H4 (cell line): ENCODE measurements at regions not wholly inside any gene's neighbourhood (a gene's known extent, or its start where the extent isn't known, plus 50 kb on each side); places are given as distances from the start of the nearest gene placed in this dataset.
A peak's percentile ranks its signal among the peaks of the same experiment; 100 is the strongest.
"Not testable (repeated sequence)": the region's sequence is repeated elsewhere in the genome, so short reads cannot be mapped to it uniquely, and the experiment has no call there.

Source experiments
- DNase-seq: peaks from one replicate; pipeline ENCODE4 v3.0.0-alpha.2; 2015; ENCODE audit warnings: low spot score

DNA sequence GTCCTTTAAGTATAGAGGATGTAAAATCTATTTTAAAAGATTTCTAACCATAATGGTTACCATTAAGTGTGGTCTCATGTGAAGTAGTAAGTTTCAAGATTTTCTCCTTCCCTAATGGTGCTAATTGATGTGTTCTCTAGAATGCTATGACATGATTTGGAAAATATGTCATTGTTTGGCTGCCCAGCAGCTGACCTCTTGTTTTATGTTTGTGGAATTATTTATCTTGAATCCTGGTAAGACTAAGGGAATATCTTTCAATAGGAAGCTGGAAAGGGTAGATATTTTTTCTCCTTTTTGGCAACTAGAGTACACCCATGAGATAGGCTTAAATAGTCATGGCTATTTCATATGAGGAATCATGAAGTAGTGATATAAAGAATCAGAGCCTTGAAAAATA lies 139.8 kb upstream of the CHODL start:
- DNase-seq = no peak

DNA sequence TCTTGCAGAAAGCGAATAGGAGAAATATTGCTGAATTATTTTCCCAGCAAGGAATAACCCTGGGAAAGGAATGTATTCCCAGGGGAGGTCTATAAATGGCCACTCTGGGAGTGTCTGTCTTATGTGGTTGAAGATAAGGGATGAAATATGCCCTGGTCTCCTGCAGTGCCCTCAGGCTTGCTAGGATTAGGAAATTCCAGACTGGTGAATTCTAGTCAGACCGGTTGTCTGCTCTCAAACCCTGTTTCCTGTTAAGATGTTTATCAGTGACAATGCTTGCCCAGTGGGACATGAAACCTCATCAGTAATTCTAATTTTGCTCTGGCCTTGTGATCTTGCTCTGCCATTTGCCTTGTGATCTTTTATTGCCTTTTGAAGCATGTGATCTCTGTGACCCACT lies 148.2 kb upstream of the CHODL start:
- DNase-seq = not testable (repeated sequence)

DNA sequence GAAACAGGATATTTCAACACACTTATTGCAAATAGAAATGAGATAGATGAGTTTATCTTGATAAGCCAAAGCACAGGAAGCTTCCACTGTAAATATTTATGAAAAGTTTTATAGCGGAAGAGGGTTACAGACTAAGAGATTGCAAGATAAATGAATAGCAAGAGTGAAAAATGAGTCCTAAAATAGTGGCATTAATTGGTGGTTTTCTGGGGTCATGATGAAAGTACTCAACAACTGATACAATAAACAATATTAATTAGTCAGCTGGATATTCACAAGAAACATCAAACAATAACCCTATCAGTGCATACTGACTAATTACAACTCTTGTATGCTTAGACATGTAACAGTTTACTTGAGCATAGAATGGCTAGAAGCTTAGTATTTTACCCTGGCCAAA lies 154.8 kb upstream of the CHODL start:
- no peak for DNase-seq

DNA sequence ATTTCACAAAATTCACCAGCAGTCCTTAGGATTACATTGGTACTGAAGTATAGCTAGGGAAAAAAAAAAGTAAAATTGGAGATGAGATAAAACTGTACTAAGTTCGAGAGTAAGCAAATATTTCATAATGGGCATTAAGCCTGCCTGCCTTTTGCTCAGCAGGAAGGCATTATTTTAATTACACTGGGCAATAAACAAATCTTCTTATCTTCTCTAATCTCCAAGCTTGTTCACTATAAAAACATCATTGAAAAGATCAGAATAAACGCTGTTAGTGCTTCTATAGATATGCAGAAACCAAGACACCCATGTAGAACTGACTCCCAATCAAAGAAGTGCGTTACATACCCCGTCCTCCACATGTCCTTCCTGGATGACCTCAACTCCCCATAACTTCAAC lies 174.2 kb upstream of the CHODL start:
- DNase-seq = no peak

- no peak for DNase-seq
Measured at GRCh38 chr21:18069875-18070274, 174.8 kb upstream of the CHODL start.

DNA sequence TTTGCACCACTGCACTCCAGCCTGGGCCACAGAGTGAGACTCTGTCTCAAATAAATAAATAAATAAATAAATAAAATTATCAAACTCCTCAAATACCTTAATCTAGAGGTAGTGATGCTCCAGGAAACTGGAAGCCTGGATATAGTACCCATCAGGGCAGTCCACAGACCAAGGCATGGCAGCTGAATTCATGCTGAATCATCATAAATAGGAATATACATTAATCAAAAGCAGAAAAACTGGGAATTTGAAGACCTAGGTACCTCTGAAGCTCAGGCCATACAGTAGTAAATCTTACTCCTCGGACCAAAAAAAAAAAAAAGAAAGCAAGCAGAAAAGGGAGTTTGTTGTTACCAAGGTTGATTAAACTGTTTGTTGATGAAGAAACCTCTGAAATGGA lies 184.2 kb upstream of the CHODL start:
- no peak for DNase-seq

DNA sequence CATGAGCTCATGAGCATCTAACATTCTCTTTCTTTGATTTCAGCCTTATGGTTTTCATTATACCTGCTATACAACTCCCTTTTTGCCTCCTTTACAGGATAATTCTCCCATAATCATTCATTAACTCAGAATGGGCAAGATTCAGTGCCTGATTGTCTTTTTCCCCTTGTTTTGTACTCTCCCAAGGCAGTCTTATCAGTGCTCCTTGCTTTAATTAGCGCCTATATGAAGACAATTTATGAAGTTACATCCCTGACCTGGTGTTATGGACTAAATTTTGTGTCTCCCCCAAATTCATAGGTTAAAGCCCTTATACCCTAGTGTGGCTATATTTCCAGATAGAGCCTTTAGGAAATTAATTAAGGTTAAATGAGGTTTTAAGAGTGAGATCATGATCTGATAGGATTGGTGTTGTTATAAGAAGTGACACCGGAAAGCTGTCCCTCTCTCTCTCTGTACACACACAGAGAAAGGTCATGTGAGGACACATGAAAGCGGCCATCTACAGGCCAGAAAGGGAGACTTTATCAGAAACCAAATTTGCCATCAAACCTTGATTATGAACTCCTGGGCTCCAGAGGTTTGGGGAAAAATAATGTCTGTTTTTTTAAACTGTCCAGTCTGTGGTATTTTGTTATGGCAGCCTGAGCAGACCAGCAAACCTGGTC lies 185.8 kb upstream of the CHODL start:
- no peak for DNase-seq

- DNase-seq = no peak
Measured at GRCh38 chr21:18053151-18053550, 191.5 kb upstream of the CHODL start.

DNA sequence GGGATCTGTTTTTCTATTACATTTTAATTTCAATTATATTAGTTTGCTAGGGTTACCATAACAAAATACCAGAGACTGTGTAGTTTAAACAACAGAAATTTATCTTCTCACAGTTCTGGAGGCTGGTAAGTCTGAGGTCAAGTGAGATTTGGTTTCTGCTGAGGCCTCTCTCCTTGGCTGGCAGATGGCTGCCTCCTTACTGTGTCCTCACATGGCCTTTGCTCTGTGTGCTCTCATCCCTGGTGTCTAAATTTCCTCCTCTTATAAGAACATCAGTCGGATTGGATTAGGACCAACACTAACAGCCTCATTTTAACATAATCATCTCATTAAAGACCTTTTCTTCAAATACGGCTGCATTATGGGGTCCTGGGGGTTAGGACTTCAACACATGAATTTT lies 195.2 kb upstream of the CHODL start:
- DNase-seq = no peak

GRCh38 chr21:18041012-18041411 lies 203.6 kb upstream of the CHODL start:
- DNase-seq = peak; percentile 44

GRCh38 chr21:18030248-18030647 lies 211.1 kb upstream of the C21orf91 start:
- peak; percentile 16 for DNase-seq

- no peak for DNase-seq
Measured at GRCh38 chr21:18026359-18026758, 207.2 kb upstream of the C21orf91 start.

GRCh38 chr21:18023711-18024110 lies 204.6 kb upstream of the C21orf91 start:
- DNase-seq = no peak

GRCh38 chr21:18023157-18023556 lies 204.0 kb upstream of the C21orf91 start:
- no peak for DNase-seq

- no peak for DNase-seq
Measured at GRCh38 chr21:18007121-18007520, 188.0 kb upstream of the C21orf91 start.

- DNase-seq = no peak
Measured at GRCh38 chr21:18006691-18007090, 187.5 kb upstream of the C21orf91 start.

GRCh38 chr21:18002393-18002792 lies 183.2 kb upstream of the C21orf91 start:
- no peak for DNase-seq

- no peak for DNase-seq
Measured at GRCh38 chr21:18000981-18001686, 182.0 kb upstream of the C21orf91 start.

GRCh38 chr21:17998599-17998998 lies 179.4 kb upstream of the C21orf91 start:
- DNase-seq = not testable (repeated sequence)

GRCh38 chr21:17989780-17990179 lies 170.6 kb upstream of the C21orf91 start:
- no peak for DNase-seq

DNA sequence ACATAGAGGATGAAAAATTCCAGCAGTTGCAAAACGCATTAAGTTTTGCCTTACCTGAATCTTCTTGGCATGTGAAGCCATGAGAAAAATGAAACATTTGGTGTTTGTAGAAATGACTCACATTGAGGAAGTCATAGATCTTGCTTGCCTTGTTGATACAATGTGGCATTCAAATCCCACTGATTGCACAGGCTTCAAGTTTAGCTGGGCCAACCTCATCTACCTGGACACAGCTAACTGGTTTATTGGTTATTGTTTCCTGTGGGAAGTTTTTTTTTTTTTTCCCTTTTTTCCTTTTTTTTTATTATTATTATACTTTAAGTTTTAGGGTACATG lies 168.9 kb upstream of the C21orf91 start:
- DNase-seq = peak; percentile 12

DNA sequence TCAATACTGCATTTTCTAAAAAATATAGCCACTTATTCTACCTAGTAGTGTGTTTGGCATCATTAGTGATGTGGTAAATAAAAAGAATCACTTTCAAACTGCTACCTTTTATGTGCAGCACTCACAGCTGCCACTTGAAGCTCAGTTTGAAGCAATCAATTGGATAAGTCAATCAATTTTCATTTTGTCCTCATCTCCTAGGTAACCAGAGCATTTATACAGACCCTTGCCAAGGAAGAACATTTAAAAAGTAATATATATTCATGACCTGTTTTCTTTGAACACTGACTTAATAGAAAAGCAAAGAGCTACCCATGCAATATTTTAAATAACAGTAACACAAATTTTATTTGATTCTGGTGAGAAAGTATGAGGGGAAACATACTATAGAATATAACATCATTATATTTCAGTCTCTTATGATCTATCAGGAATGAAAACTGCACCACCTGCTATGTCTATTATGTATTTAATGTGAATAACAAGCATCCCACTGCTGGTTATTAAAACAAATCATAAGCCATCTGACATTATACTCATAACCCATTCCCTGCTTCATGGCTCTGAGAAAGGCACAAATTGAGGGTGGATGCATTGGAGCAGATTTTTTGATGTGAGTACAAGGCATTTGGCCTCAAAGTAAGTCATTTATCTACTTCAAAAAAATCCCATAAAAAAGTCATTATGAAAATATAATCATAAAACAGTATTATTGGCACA lies 168.4 kb upstream of the C21orf91 start:
- DNase-seq = no peak

DNA sequence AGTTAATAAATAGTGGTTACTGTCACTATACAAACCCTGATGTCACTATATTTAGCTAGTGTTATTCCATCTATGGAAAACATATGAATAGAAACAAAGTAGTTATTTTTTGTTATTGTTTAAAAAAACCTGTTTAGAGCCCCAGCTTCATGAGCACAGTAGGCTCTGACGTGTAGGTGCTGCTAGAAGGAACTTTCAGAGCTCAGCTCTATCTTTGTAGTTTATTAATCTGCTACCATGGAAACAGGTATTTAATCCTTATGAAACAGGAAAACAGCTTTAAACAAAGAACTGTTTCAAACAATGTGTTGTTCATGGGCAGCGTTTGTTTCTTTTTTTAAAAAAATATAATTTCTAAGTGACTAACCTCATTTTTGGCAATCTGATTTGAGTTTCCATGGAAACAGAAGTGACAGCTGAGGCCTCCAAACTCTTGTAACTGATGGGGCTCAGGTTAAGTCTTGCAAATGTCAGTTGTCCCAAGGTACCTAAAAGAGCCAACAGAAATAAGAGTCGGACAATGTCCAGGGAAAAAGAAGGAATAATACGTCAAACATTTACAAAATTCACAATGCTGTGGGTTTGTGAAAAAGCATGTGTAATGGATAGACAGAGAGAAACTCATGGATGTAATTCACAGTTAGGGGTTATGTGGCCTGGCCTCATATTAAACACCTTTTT lies 162.0 kb upstream of the C21orf91 start:
- no peak for DNase-seq
